SU-DHL-6 (cell line): ENCODE measurements at regions not wholly inside any gene's neighbourhood (a gene's known extent, or its start where the extent isn't known, plus 50 kb on each side); places are given as distances from the start of the nearest gene placed in this dataset.

ENCODE experiments used
- EZH2phosphoT487 ChIP-seq: fragments of 200-600 bp; sonication (generic), shearing (Covaris generic); conservative IDR thresholded peaks from 2 replicates; pipeline ENCODE4 v1.6.1; 2018; ENCODE audit warnings: mild to moderate bottlenecking, antibody characterized with exemption, low read length, moderate library complexity, mixed read lengths
- TF ChIP-seq, protein P1 (sequence below): fragments of 200-600 bp; sonication (generic); IDR thresholded peaks from one replicate; pipeline ENCODE4 v1.5.1; 2017; ENCODE audit warnings: antibody characterized with exemption, mild to moderate bottlenecking, low read length, moderate library complexity; ENCODE audit not compliant: insufficient read depth, poor library complexity, severe bottlenecking

DNA sequence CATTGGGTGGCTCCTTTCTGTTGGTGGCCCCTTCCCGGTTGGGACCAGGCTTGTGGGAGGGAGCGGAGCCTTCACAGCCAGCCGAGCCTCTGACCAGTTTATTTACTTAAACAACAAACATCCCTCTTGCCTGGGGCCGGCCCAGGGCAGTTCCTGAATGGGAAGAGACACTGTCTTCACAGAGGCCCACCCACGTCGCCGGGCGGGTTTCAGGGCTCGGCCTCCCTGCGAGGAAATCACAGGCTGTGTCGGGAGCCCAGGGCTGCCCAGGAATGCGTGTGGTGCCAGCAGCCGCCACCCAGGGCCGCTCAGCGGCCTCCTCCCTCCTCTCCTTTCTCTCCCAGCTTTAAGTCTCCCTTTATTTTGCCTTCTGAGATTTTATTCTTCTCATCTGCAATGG is 132.5 kb downstream of the HSD17B3 start:
- TF ChIP-seq, protein P1, sequence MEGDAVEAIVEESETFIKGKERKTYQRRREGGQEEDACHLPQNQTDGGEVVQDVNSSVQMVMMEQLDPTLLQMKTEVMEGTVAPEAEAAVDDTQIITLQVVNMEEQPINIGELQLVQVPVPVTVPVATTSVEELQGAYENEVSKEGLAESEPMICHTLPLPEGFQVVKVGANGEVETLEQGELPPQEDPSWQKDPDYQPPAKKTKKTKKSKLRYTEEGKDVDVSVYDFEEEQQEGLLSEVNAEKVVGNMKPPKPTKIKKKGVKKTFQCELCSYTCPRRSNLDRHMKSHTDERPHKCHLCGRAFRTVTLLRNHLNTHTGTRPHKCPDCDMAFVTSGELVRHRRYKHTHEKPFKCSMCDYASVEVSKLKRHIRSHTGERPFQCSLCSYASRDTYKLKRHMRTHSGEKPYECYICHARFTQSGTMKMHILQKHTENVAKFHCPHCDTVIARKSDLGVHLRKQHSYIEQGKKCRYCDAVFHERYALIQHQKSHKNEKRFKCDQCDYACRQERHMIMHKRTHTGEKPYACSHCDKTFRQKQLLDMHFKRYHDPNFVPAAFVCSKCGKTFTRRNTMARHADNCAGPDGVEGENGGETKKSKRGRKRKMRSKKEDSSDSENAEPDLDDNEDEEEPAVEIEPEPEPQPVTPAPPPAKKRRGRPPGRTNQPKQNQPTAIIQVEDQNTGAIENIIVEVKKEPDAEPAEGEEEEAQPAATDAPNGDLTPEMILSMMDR: no peak
- no peak for TF ChIP-seq EZH2phosphoT487
